KBM-7 (cell line): ENCODE measurements at regions not wholly inside any gene's neighbourhood (a gene's known extent, or its start where the extent isn't known, plus 50 kb on each side); places are given as distances from the start of the nearest gene placed in this dataset.

Experiments
- DNase-seq: peaks from one replicate; pipeline ENCODE4 v3.0.0-alpha.2; 2015
- in situ Hi-C: fragments of 300-500 bp; cut with MboI; formaldehyde crosslinking; loops from 2 replicates; pipeline ENCODE4 v1.14.3; 2020; ENCODE audit warnings: low sequenced_read_pairs, low pct_unique_long_range_greater_than_20kb, mixed read lengths

- DNase-seq: no peak
- in situ Hi-C loops: no loop called here
These were observed 55.9 kb upstream of the PROX1 start for GRCh38 chr1:213931836-213932235.

GRCh38 chr1:213933336-213933735 is 54.4 kb upstream of the PROX1 start:
- no peak for DNase-seq
- in situ Hi-C loops: no loop called here

- in situ Hi-C loops: no loop called here
- DNase-seq: no peak
These were observed 53.1 kb upstream of the PROX1 start for GRCh38 chr1:213934649-213935048.

- in situ Hi-C loops: no loop called here
- no peak for DNase-seq
These were observed 51.2 kb upstream of the PROX1 start for GRCh38 chr1:213936571-213936970.
